ENCODE measurements at regions not wholly inside any gene's neighbourhood (a gene's known extent, or its start where the extent isn't known, plus 50 kb on each side); places are given as distances from the start of the nearest gene placed in this dataset.

DNA sequence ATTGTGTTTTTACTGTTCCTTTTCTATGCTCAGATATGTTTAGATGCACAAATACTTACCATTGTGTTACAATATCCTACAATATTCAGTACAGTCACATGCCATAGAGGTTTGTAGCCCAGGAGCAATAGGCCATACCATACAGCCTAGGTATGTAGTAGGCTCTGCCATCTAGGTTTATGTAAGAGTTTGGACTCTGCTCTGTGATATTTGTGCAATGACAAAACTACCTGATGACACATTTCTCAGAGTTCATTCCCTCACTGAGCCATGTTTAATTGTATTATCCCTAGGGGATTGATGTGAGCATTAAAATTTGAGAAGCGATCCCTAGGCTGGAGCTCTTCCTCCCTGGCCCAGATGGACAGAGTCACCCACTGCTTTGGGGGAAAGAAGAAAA, 270.0 kb upstream of the PROK2 start:
- H3K4me3 ChIP-seq = no peak overlapping the region
- ATAC-seq (ENCODE audit: low FRiP score in 2 of 2) = no peak
- no peaks in the 10 kb centered on the region for H3K9me3 ChIP-seq
- no peaks in the 10 kb centered on the region for H3K27me3 ChIP-seq
- no peak for TF ChIP-seq EP300 (IDR thresholded peaks at IDR 0.05)
- TF ChIP-seq POLR2AphosphoS5 (IDR thresholded peaks at IDR 0.05) = no peak
- no peak for TF ChIP-seq POLR2A (IDR thresholded peaks at IDR 0.05)
- TF ChIP-seq, protein P1, sequence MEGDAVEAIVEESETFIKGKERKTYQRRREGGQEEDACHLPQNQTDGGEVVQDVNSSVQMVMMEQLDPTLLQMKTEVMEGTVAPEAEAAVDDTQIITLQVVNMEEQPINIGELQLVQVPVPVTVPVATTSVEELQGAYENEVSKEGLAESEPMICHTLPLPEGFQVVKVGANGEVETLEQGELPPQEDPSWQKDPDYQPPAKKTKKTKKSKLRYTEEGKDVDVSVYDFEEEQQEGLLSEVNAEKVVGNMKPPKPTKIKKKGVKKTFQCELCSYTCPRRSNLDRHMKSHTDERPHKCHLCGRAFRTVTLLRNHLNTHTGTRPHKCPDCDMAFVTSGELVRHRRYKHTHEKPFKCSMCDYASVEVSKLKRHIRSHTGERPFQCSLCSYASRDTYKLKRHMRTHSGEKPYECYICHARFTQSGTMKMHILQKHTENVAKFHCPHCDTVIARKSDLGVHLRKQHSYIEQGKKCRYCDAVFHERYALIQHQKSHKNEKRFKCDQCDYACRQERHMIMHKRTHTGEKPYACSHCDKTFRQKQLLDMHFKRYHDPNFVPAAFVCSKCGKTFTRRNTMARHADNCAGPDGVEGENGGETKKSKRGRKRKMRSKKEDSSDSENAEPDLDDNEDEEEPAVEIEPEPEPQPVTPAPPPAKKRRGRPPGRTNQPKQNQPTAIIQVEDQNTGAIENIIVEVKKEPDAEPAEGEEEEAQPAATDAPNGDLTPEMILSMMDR (IDR thresholded peaks at IDR 0.05) = no peak
- DNase-seq = no peak
- 87 to 100% methylated on average over 1 of the region's 1 CpG for WGBS, 2 donors
- H3K27ac ChIP-seq = no peak overlapping the region
- no peaks in the 10 kb centered on the region for H3K4me1 ChIP-seq
- no peaks in the 10 kb centered on the region for H3K36me3 ChIP-seq

DNA sequence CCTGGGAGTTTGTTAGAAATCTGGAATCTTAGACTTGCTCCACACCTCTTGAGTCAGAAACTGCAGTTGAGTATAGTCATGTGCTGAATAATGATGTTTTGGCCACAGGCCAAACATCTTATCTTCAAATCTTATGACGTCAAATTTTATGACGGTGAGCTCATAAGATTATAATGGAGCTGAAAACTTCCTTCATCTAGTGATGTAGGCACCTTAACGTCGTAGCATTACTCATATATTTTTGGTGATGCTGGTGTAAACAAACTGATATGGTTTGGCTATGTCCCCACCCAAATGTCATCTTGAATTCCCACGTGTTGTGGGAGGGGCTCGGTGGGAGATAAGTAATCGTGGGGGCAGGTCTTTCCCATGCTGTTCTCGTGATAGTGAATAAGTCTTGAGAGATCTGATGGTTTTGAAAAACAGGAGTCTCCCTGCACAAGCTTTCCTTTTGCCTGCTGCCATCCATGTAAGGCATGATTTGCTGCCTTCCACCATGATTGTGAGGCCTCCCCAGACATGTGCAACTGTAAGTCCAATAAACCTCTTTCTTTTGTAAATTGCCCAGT, 268.0 kb upstream of the PROK2 start:
- no peaks in the 10 kb centered on the region for H3K9me3 ChIP-seq
- no peak overlapping the region for H3K27ac ChIP-seq
- no peaks in the 10 kb centered on the region for H3K27me3 ChIP-seq
- ATAC-seq (ENCODE audit: low FRiP score in 2 of 2) (no peak), DNase-seq (no peak)
- no peak for TF ChIP-seq POLR2A (IDR thresholded peaks at IDR 0.05)
- TF ChIP-seq POLR2AphosphoS5 (IDR thresholded peaks at IDR 0.05) = no peak
- no peaks in the 10 kb centered on the region for H3K36me3 ChIP-seq
- H3K4me1 ChIP-seq = no peaks in the 10 kb centered on the region
- 69 to 71% methylated on average over 8 of the region's 8 CpGs for WGBS, 2 donors
- H3K4me3 ChIP-seq = no peak overlapping the region

DNA sequence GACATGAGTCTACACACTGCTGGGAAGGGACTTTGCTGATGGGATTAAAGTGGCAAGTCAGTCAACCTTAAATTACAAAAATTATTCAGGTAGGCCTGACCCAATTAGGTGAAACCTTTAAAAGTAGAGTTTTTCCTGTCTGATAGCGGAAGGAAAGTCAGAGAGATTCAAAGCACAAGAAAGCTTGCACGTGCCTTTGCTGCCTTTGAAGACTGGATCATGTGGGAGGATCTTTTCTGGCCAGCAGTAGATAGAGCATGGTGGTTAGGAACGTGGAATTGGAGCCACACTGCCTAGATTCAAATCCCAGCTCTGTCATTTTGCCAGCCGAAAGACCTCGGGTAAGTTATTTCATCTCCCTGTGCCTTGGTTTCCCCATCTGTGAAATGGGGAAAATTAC, 265.8 kb upstream of the PROK2 start:
- no peaks in the 10 kb centered on the region for H3K27me3 ChIP-seq
- no peaks in the 10 kb centered on the region for H3K36me3 ChIP-seq
- DNase-seq = no peak
- TF ChIP-seq, protein P1 (IDR thresholded peaks at IDR 0.05) = no peak
- TF ChIP-seq POLR2AphosphoS5 (IDR thresholded peaks at IDR 0.05) = no peak
- TF ChIP-seq POLR2A (IDR thresholded peaks at IDR 0.05) = no peak
- TF ChIP-seq EP300 (IDR thresholded peaks at IDR 0.05) = no peak
- 95 to 98% methylated on average over 5 of the region's 5 CpGs for WGBS, 2 donors
- no peak overlapping the region for H3K4me3 ChIP-seq
- no peak for ATAC-seq (ENCODE audit: low FRiP score in 2 of 2)
- no peak overlapping the region for H3K27ac ChIP-seq
- no peaks in the 10 kb centered on the region for H3K9me3 ChIP-seq
- H3K4me1 ChIP-seq = no peaks in the 10 kb centered on the region

DNA sequence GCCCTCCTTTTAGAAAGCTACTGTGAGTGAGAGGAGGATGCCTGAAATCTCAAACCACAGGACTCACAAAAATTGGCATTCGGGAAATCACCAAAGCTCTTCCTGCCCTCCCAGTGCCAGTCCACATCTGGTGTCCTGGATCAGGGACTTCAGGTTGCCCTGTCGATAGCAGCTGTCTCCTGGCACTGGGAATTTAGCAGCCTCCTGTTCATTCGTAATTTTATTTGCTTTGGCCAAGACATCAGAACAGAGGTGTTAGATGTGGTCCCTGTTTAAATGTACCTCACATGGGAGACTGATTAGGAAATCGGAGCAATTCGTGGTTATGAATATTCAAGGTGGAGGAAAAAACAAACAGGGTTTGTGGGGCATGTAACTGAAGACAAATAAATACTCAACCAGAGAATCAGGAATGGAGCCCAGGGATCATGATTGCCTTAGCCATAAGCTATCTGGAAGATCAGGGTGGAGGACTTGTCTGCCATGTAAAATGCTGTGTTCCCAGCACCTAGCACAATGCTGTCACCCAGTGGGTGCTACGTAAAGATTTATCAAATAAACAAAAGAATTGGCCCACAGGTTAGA, 265.2 kb upstream of the PROK2 start:
- no peaks in the 10 kb centered on the region for H3K27me3 ChIP-seq
- H3K4me1 ChIP-seq = no peaks in the 10 kb centered on the region
- ATAC-seq (ENCODE audit: low FRiP score in 2 of 2) (no peak), DNase-seq (no peak)
- H3K4me3 ChIP-seq = no peak overlapping the region
- no peak for TF ChIP-seq POLR2AphosphoS5 (IDR thresholded peaks at IDR 0.05)
- 72 to 75% methylated on average over 6 of the region's 6 CpGs for WGBS, 2 donors
- H3K9me3 ChIP-seq = no peaks in the 10 kb centered on the region
- H3K27ac ChIP-seq = no peak overlapping the region
- H3K36me3 ChIP-seq = no peaks in the 10 kb centered on the region

DNA sequence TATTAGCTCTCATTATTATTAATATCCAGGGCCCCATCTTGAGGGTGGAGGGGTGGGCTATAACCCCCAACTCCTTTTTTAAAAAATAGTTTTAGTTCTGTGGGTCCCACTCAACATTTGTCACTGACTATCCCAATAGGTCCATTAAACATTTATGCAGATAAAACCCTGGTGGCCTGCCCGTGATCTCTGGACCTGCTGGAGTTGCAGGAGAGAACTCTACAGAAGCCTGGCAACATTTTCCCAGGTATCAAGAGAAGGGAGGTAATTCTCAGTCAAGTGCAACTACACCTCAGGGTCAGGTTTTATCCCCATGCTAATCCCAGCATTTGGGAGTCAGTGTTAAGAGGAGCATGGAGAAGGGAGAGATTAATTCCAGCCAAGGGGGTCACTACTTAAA, 264.4 kb upstream of the PROK2 start:
- Histone ChIP-seq H3K36me3 (no peaks in the 10 kb centered on the region), H3K4me1 (peaks cover 0 to 4% (median 0%) of the 10 kb centered on the region in 4 donors), H3K27me3 (no peaks in the 10 kb centered on the region), H3K4me3 (no peak overlapping the region), H3K27ac (no peak overlapping the region), H3K9me3 (no peaks in the 10 kb centered on the region)
- TF ChIP-seq, protein P1 (IDR thresholded peaks at IDR 0.05) = no peak
- TF ChIP-seq POLR2AphosphoS5 (IDR thresholded peaks at IDR 0.05) = no peak
- no peak for TF ChIP-seq POLR2A (IDR thresholded peaks at IDR 0.05)
- TF ChIP-seq EP300 (IDR thresholded peaks at IDR 0.05) = no peak
- no peak for DNase-seq
- WGBS, 2 donors = 88 to 93% methylated on average over 1 of the region's 1 CpG
- ATAC-seq (ENCODE audit: low FRiP score in 2 of 2) = no peak

DNA sequence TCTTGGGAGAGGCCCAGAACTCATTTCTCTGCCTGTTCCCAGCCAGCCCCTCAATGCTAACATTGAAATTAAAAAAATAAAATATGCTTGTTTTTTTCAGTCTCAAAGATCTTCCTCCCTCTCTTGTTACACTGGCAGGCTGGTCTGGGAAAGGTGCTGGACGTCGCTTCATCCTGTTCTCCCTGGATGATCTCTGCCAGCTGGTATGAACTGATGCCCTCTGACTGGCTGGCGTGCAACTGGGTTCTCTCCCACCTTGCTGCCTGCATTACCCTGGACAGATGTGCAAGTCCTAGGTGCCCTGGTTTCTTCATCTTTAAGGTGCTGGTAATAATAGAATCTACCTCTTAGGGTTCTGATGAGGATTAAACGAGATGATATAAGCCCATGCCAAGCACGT, 263.9 kb upstream of the PROK2 start:
- ATAC-seq (ENCODE audit: low FRiP score in 2 of 2) (no peak), DNase-seq (no peak)
- TF ChIP-seq EP300 (IDR thresholded peaks at IDR 0.05) (no peak), POLR2AphosphoS5 (IDR thresholded peaks at IDR 0.05) (no peak), POLR2A (IDR thresholded peaks at IDR 0.05) (no peak)
- TF ChIP-seq, protein P1 (IDR thresholded peaks at IDR 0.05) = no peak
- Histone ChIP-seq H3K4me3 (no peak overlapping the region), H3K4me1 (peaks cover 0 to 6% (median 0%) of the 10 kb centered on the region in 4 donors), H3K9me3 (no peaks in the 10 kb centered on the region), H3K36me3 (no peaks in the 10 kb centered on the region), H3K27me3 (no peaks in the 10 kb centered on the region), H3K27ac (no peak overlapping the region)
- 82 to 88% methylated on average over 5 of the region's 5 CpGs for WGBS, 2 donors
